Upper lobe of right lung (tissue), 1 donor: ENCODE measurements at regions not wholly inside any gene's neighbourhood (a gene's known extent, or its start where the extent isn't known, plus 50 kb on each side); places are given as distances from the start of the nearest gene placed in this dataset.
"Not testable (repeated sequence)": the region's sequence is repeated elsewhere in the genome, so short reads cannot be mapped to it uniquely, and the experiment has no call there.

Experiments
- ATAC-seq: fragments of 200-7000 bp; cut with Tn5 transposase; one replicate; pipeline ENCODE4 v1.9.1; 2020; ENCODE audit warnings: mild to moderate bottlenecking, moderate library complexity
- DNase-seq: peaks from one replicate; pipeline ENCODE4 v3.0.0-alpha.2; 2020
- H3K27ac ChIP-seq: fragments of 200-600 bp; one replicate; pipeline ENCODE4 v1.8.0; 2022
- H3K27me3 ChIP-seq: fragments of 200-600 bp; one replicate; pipeline ENCODE4 v1.8.0; 2022; ENCODE audit warnings: mild to moderate bottlenecking
- H3K36me3 ChIP-seq: fragments of 200-600 bp; one replicate; pipeline ENCODE4 v1.8.0; 2022
- H3K4me1 ChIP-seq: fragments of 200-600 bp; one replicate; pipeline ENCODE4 v1.8.0; 2022
- H3K4me3 ChIP-seq: fragments of 200-600 bp; one replicate; pipeline ENCODE4 v1.8.0; 2022; ENCODE audit warnings: mild to moderate bottlenecking
- H3K9me3 ChIP-seq: fragments of 200-600 bp; one replicate; pipeline ENCODE4 v1.8.0; 2022
- CTCF ChIP-seq: fragments of 200-600 bp; IDR thresholded peaks from one replicate; pipeline ENCODE4 v1.8.0; 2022; ENCODE audit warnings: antibody characterized with exemption
- intact Hi-C: fragments of 100-400 bp; cut with DNase I; formaldehyde crosslinking; loops from one replicate; pipeline ENCODE4 v1.11.0; 2022
- donor health status: DM: no; HTN: yes; CAD: no; lungs with severe emphysema.

- Histone ChIP-seq H3K36me3 (no peaks in the 10 kb centered on the region), H3K4me3 (no peak overlapping the region), H3K9me3 (no peaks in the 10 kb centered on the region), H3K4me1 (no peaks in the 10 kb centered on the region), H3K27ac (no peak overlapping the region), H3K27me3 (no peaks in the 10 kb centered on the region)
- TF ChIP-seq CTCF, result no peak
- no peak for ATAC-seq
- intact Hi-C loops, result no loop called here
- no peak for DNase-seq
Observed at GRCh38 chr7:125197731-125198393, 268.2 kb upstream of the POT1 start.

GRCh38 chr7:125195156-125195555, 265.5 kb upstream of the POT1 start:
- Histone ChIP-seq H3K4me3 (no peak overlapping the region), H3K4me1 (no peaks in the 10 kb centered on the region), H3K27ac (no peak overlapping the region), H3K9me3 (no peaks in the 10 kb centered on the region), H3K27me3 (no peaks in the 10 kb centered on the region), H3K36me3 (no peaks in the 10 kb centered on the region)
- no peak for DNase-seq
- intact Hi-C loops, result no loop called here
- no peak for ATAC-seq
- TF ChIP-seq CTCF, result no peak

GRCh38 chr7:125193263-125193662, 263.6 kb upstream of the POT1 start:
- no peak for TF ChIP-seq CTCF
- Histone ChIP-seq H3K27ac (no peak overlapping the region), H3K27me3 (no peaks in the 10 kb centered on the region), H3K4me1 (no peaks in the 10 kb centered on the region), H3K4me3 (no peak overlapping the region), H3K9me3 (no peaks in the 10 kb centered on the region), H3K36me3 (no peaks in the 10 kb centered on the region)
- intact Hi-C loops, result no loop called here
- ATAC-seq, result no peak
- DNase-seq, result no peak

- intact Hi-C loops, result no loop called here
- H3K4me3 ChIP-seq, result no peak overlapping the region
- ATAC-seq (no peak), DNase-seq (no peak)
- H3K27me3 ChIP-seq, result no peaks in the 10 kb centered on the region
- no peaks in the 10 kb centered on the region for H3K4me1 ChIP-seq
- no peak overlapping the region for H3K27ac ChIP-seq
- no peaks in the 10 kb centered on the region for H3K36me3 ChIP-seq
- TF ChIP-seq CTCF, result no peak
- H3K9me3 ChIP-seq, result no peaks in the 10 kb centered on the region
Observed at GRCh38 chr7:125184801-125185200, 255.2 kb upstream of the POT1 start.

- ATAC-seq, DNase-seq, H3K4me3 ChIP-seq, H3K27ac ChIP-seq, H3K4me1 ChIP-seq, intact Hi-C loops, H3K9me3 ChIP-seq, H3K36me3 ChIP-seq, H3K27me3 ChIP-seq: not testable (repeated sequence)
Observed at GRCh38 chr7:125181569-125182267, 252.1 kb upstream of the POT1 start.

GRCh38 chr7:125173571-125173970, 243.9 kb upstream of the POT1 start:
- Histone ChIP-seq H3K4me3 (no peak overlapping the region), H3K27ac (no peak overlapping the region), H3K36me3 (no peaks in the 10 kb centered on the region), H3K9me3 (no peaks in the 10 kb centered on the region), H3K27me3 (no peaks in the 10 kb centered on the region), H3K4me1 (no peaks in the 10 kb centered on the region)
- ATAC-seq, result no peak
- intact Hi-C loops, result no loop called here
- DNase-seq, result no peak
- no peak for TF ChIP-seq CTCF
